ENCODE measurements at regions not wholly inside any gene's neighbourhood (a gene's known extent, or its start where the extent isn't known, plus 50 kb on each side); places are given as distances from the start of the nearest gene placed in this dataset.

DNA sequence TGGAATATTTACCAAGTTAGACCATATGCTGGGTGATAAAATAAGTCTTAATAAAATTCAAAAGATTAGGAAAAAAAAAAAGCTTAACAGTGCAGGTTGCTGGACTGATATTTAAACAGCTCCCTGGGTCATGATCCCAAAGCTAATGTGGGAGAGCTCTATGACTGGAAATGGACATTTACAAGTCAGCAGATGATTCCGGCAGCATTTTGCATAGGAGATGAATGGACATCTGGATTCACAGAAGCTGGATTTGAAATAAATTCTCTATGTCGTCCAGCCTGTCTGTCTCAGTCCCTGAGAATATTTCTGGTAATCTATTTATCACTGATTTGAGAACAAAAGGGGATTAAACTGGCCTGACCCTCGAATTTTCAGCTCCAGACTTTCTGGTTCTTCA lies 52.3 kb upstream of the KLHL25 start:
- TF ChIP-seq, protein P1, sequence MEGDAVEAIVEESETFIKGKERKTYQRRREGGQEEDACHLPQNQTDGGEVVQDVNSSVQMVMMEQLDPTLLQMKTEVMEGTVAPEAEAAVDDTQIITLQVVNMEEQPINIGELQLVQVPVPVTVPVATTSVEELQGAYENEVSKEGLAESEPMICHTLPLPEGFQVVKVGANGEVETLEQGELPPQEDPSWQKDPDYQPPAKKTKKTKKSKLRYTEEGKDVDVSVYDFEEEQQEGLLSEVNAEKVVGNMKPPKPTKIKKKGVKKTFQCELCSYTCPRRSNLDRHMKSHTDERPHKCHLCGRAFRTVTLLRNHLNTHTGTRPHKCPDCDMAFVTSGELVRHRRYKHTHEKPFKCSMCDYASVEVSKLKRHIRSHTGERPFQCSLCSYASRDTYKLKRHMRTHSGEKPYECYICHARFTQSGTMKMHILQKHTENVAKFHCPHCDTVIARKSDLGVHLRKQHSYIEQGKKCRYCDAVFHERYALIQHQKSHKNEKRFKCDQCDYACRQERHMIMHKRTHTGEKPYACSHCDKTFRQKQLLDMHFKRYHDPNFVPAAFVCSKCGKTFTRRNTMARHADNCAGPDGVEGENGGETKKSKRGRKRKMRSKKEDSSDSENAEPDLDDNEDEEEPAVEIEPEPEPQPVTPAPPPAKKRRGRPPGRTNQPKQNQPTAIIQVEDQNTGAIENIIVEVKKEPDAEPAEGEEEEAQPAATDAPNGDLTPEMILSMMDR (IDR thresholded peaks at IDR 0.05), result no peak
- no peak overlapping the region for H3K4me3 Mint-ChIP-seq (ENCODE audit: unreplicated experiment)
- H3K4me1 Mint-ChIP-seq (ENCODE audit: unreplicated experiment), result no peaks in the 10 kb centered on the region
- H3K36me3 Mint-ChIP-seq (ENCODE audit: unreplicated experiment), result no peaks in the 10 kb centered on the region
- no peaks in the 10 kb centered on the region for H3K9me3 Mint-ChIP-seq (ENCODE audit: unreplicated experiment)
- no peak overlapping the region for H3K27ac Mint-ChIP-seq (ENCODE audit: unreplicated experiment)
- peaks cover 59% of the 10 kb centered on the region for H3K27me3 Mint-ChIP-seq (ENCODE audit: unreplicated experiment)
- DNase-seq (ENCODE audit: extremely low spot score, unreplicated experiment), result no peak

DNA sequence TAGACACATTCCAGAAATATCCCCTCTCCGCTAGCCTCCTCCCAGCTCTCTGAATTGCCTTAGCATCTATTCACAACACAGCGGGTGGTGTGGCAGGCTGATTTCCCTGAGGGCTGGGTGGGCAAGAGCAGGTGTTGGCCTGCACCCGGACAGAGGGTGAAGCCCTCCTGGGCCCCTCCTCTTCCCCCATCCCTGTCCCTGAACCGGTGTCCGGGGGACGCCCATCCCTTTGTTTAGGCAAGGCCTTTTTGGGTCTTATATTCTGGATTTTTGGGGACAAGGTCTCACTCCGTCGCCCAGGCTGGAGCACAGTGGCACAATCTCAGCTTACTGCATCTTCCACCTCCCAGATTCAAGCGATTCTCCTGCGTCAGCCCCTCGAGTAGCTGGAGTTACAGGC lies 55.2 kb upstream of the KLHL25 start:
- Mint-ChIP-seq H3K4me3 (ENCODE audit: unreplicated experiment) (no peak overlapping the region), H3K4me1 (ENCODE audit: unreplicated experiment) (peaks cover 3% of the 10 kb centered on the region), H3K27ac (ENCODE audit: unreplicated experiment) (no peak overlapping the region), H3K9me3 (ENCODE audit: unreplicated experiment) (no peaks in the 10 kb centered on the region), H3K36me3 (ENCODE audit: unreplicated experiment) (no peaks in the 10 kb centered on the region), H3K27me3 (ENCODE audit: unreplicated experiment) (peaks cover 50% of the 10 kb centered on the region)
- DNase-seq (ENCODE audit: extremely low spot score, unreplicated experiment), result no peak
- TF ChIP-seq, protein P1 (IDR thresholded peaks at IDR 0.05), result no peak

GRCh38 chr15:85852969-85853368 lies 58.2 kb upstream of the KLHL25 start:
- TF ChIP-seq, protein P1 (IDR thresholded peaks at IDR 0.05), result no peak
- Mint-ChIP-seq H3K4me3 (ENCODE audit: unreplicated experiment) (no peak overlapping the region), H3K36me3 (ENCODE audit: unreplicated experiment) (no peaks in the 10 kb centered on the region), H3K27me3 (ENCODE audit: unreplicated experiment) (peaks cover 42% of the 10 kb centered on the region), H3K9me3 (ENCODE audit: unreplicated experiment) (no peaks in the 10 kb centered on the region), H3K4me1 (ENCODE audit: unreplicated experiment) (peaks cover 3% of the 10 kb centered on the region), H3K27ac (ENCODE audit: unreplicated experiment) (no peak overlapping the region)
- no peak for DNase-seq (ENCODE audit: extremely low spot score, unreplicated experiment)

DNA sequence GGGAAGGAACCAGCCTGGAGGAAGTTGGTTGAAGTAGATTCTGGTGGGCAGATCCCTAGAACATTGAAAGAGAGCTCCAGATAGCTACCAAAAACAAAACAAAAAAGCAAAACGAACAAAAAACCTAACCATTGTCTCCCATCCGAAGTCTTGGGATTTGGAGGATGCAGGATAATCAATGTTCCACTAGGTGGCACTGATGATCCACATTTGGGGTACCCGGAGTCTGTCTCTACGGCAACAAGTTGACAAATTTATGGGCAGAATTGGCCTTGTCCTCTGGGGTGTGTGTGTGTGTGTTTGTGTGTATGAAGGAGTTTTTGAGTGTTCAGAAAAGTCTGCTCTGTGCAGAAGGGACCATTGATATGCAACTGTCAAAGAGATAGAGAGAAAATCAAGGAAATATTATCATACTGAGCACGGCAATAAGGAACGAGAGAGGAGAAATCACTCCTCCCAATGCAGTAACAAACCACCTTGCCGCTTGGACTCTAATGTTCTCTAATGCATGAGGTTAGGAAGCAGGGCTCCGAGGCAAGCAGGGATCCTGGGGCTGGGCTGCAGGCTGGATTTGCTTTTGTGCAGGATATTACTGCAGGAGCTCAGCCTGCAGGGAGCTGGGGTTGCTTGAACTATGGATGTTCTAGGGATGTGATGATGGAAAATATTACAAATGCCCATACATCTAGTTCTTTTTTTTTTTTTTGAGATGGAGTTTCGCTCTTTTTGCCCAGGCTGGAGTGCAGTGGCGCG lies 59.8 kb upstream of the KLHL25 start:
- no peaks in the 10 kb centered on the region for H3K9me3 Mint-ChIP-seq (ENCODE audit: unreplicated experiment)
- H3K4me3 Mint-ChIP-seq (ENCODE audit: unreplicated experiment), result no peak overlapping the region
- peaks cover 8% of the 10 kb centered on the region for H3K4me1 Mint-ChIP-seq (ENCODE audit: unreplicated experiment)
- TF ChIP-seq, protein P1 (IDR thresholded peaks at IDR 0.05), result peak; percentile 88
- H3K27me3 Mint-ChIP-seq (ENCODE audit: unreplicated experiment), result peaks cover 40% of the 10 kb centered on the region
- no peaks in the 10 kb centered on the region for H3K36me3 Mint-ChIP-seq (ENCODE audit: unreplicated experiment)
- DNase-seq (ENCODE audit: extremely low spot score, unreplicated experiment), result no peak
- H3K27ac Mint-ChIP-seq (ENCODE audit: unreplicated experiment), result no peak overlapping the region

- Mint-ChIP-seq H3K4me1 (ENCODE audit: unreplicated experiment) (peaks cover 8% of the 10 kb centered on the region), H3K27me3 (ENCODE audit: unreplicated experiment) (peaks cover 38% of the 10 kb centered on the region), H3K9me3 (ENCODE audit: unreplicated experiment) (no peaks in the 10 kb centered on the region), H3K4me3 (ENCODE audit: unreplicated experiment) (no peak overlapping the region), H3K36me3 (ENCODE audit: unreplicated experiment) (no peaks in the 10 kb centered on the region), H3K27ac (ENCODE audit: unreplicated experiment) (no peak overlapping the region)
- peak; percentile 88 for DNase-seq (ENCODE audit: extremely low spot score, unreplicated experiment)
- TF ChIP-seq, protein P1 (IDR thresholded peaks at IDR 0.05), result peak; percentile 84
These were observed 64.1 kb upstream of the KLHL25 start for GRCh38 chr15:85858586-85859375.

Measured in osteocyte (in vitro differentiated cells).